GM12865 (cell line): ENCODE measurements at regions not wholly inside any gene's neighbourhood (a gene's known extent, or its start where the extent isn't known, plus 50 kb on each side); places are given as distances from the start of the nearest gene placed in this dataset.

ENCODE experiments used
- DNase-seq: peaks from one replicate; pipeline ENCODE4 v3.0.0; 2010; ENCODE audit warnings: low read depth
- H3K4me3 ChIP-seq: 2 replicates; pipeline ENCODE4 v1.5.1; 2011; ENCODE audit warnings: mild to moderate bottlenecking, low read depth, low read length, control low read depth
- CTCF ChIP-seq: IDR thresholded peaks from 2 replicates; pipeline ENCODE4 v1.5.1; 2011; ENCODE audit warnings: low read length, control low read depth, low read depth, inconsistent platforms; ENCODE audit not compliant: insufficient read depth; ENCODE audit errors: missing control alignments

- no peak for DNase-seq
- no peak overlapping the region for H3K4me3 ChIP-seq
Measured at GRCh38 chr9:78620764-78621163, 323.8 kb downstream of the PSAT1 start.

GRCh38 chr9:78622126-78622525, 325.2 kb downstream of the PSAT1 start:
- TF ChIP-seq CTCF, result no peak
- DNase-seq, result no peak
- no peak overlapping the region for H3K4me3 ChIP-seq

More at GRCh38 chr9:78620764-78621163, 323.8 kb downstream of the PSAT1 start:
- TF ChIP-seq CTCF, result no peak

- no peak for DNase-seq
- no peak for TF ChIP-seq CTCF
- H3K4me3 ChIP-seq, result no peak overlapping the region
Measured at GRCh38 chr9:78626971-78627370, 330.0 kb downstream of the PSAT1 start.

GRCh38 chr9:78630966-78631365, 334.0 kb downstream of the PSAT1 start:
- DNase-seq, result no peak
- no peak for TF ChIP-seq CTCF
- H3K4me3 ChIP-seq, result no peak overlapping the region

GRCh38 chr9:78640728-78641127, 343.8 kb downstream of the PSAT1 start:
- DNase-seq, result no peak
- TF ChIP-seq CTCF, result no peak

GRCh38 chr9:78644359-78644758, 347.4 kb downstream of the PSAT1 start:
- DNase-seq, result no peak
- H3K4me3 ChIP-seq, result no peak overlapping the region
- TF ChIP-seq CTCF, result no peak

More at GRCh38 chr9:78640728-78641127, 343.8 kb downstream of the PSAT1 start:
- no peak overlapping the region for H3K4me3 ChIP-seq

- no peak for TF ChIP-seq CTCF
- H3K4me3 ChIP-seq, result no peak overlapping the region
- DNase-seq, result no peak
Measured at GRCh38 chr9:78654324-78654723, 357.4 kb downstream of the PSAT1 start.
